WTC11 (cell line): ENCODE measurements at regions not wholly inside any gene's neighbourhood (a gene's known extent, or its start where the extent isn't known, plus 50 kb on each side); places are given as distances from the start of the nearest gene placed in this dataset.
"Not testable (repeated sequence)": the region's sequence is repeated elsewhere in the genome, so short reads cannot be mapped to it uniquely, and the experiment has no call there.

Experiments used
- ATAC-seq: fragments of 200-7000 bp; cut with Tn5 transposase; 2 replicates; pipeline ENCODE4 v1.10.0; 2021; ENCODE audit warnings: mild to moderate bottlenecking, moderate library complexity
- CTCF ChIA-PET: fragments of 300-600 bp; sonication (Branson Sonifier 250); formaldehyde crosslinking; loops from one replicate; lab custom pipeline; 2021; ENCODE audit warnings: antibody characterized with exemption; lab: Charles Lee
- POLR2A ChIA-PET: fragments of 350-600 bp; sonication (Branson Sonifier 250); formaldehyde crosslinking; loops from one replicate; lab custom pipeline; 2021; ENCODE audit warnings: antibody characterized with exemption; lab: Charles Lee
- DNase-seq: peaks from one replicate; pipeline ENCODE4 v3.0.0; 2021; ENCODE audit warnings: low spot score
- H3K27ac Mint-ChIP-seq: 2 replicates; pipeline ENCODE4 v1.8.0; 2021; ENCODE audit warnings: mixed read lengths
- H3K27me3 Mint-ChIP-seq: 2 replicates; pipeline ENCODE4 v1.8.0; 2021; ENCODE audit warnings: low read depth, mild to moderate bottlenecking, moderate library complexity, mixed read lengths
- H3K36me3 Mint-ChIP-seq: 2 replicates; pipeline ENCODE4 v1.8.0; 2021; ENCODE audit warnings: mixed read lengths
- H3K4me1 Mint-ChIP-seq: 2 replicates; pipeline ENCODE4 v1.8.0; 2022; ENCODE audit warnings: mixed read lengths
- H3K4me3 Mint-ChIP-seq: 2 replicates; pipeline ENCODE4 v1.8.0; 2021; ENCODE audit warnings: mild to moderate bottlenecking, moderate library complexity, mixed read lengths
- H3K9me3 Mint-ChIP-seq: 2 replicates; pipeline ENCODE4 v1.8.0; 2021; ENCODE audit warnings: mixed read lengths
- ATF2 ChIP-seq: sonication (generic); formaldehyde crosslinking; IDR thresholded peaks from 2 replicates; pipeline ENCODE4 v1.8.1; 2022; ENCODE audit warnings: low read depth, missing genetic modification reagents, borderline replicate concordance
- CBFB ChIP-seq: sonication (generic); formaldehyde crosslinking; IDR thresholded peaks from 2 replicates; pipeline ENCODE4 v1.8.1; 2022; ENCODE audit warnings: mild to moderate bottlenecking, low read depth, missing genetic modification reagents
- E2F4 ChIP-seq: sonication (generic); formaldehyde crosslinking; IDR thresholded peaks from 2 replicates; pipeline ENCODE4 v1.8.1; 2022; ENCODE audit warnings: low read depth, mild to moderate bottlenecking, moderate library complexity, missing genetic modification reagents, borderline replicate concordance
- ELF4 ChIP-seq: sonication (generic); formaldehyde crosslinking; IDR thresholded peaks from 2 replicates; pipeline ENCODE4 v1.8.1; 2022; ENCODE audit warnings: low read depth, mild to moderate bottlenecking, moderate library complexity, missing genetic modification reagents
- ESRRA ChIP-seq: sonication (generic); formaldehyde crosslinking; IDR thresholded peaks from 2 replicates; pipeline ENCODE4 v1.8.1; 2022; ENCODE audit warnings: mild to moderate bottlenecking, missing genetic modification reagents, borderline replicate concordance
- ETV6 ChIP-seq: sonication (generic); formaldehyde crosslinking; IDR thresholded peaks from 2 replicates; pipeline ENCODE4 v1.8.1; 2022; ENCODE audit warnings: mild to moderate bottlenecking, missing genetic modification reagents
- FOXK1 ChIP-seq: sonication (generic); formaldehyde crosslinking; IDR thresholded peaks from 2 replicates; pipeline ENCODE4 v1.8.0; 2022; ENCODE audit warnings: mild to moderate bottlenecking, moderate library complexity, missing genetic modification reagents
- FOXP1 ChIP-seq: sonication (generic); formaldehyde crosslinking; IDR thresholded peaks from 2 replicates; pipeline ENCODE4 v1.8.0; 2022; ENCODE audit warnings: missing genetic modification reagents, mild to moderate bottlenecking, moderate library complexity, borderline replicate concordance
- HMGXB4 ChIP-seq: sonication (generic); formaldehyde crosslinking; IDR thresholded peaks from 2 replicates; pipeline ENCODE4 v1.8.1; 2023; ENCODE audit warnings: mild to moderate bottlenecking, moderate library complexity, missing genetic modification reagents
- PRDM15 ChIP-seq: sonication (generic); formaldehyde crosslinking; IDR thresholded peaks from 2 replicates; pipeline ENCODE4 v1.8.0; 2022; ENCODE audit warnings: missing genetic modification reagents
- SMAD4 ChIP-seq: sonication (generic); formaldehyde crosslinking; IDR thresholded peaks from 2 replicates; pipeline ENCODE4 v1.8.0; 2022; ENCODE audit warnings: mild to moderate bottlenecking, missing genetic modification reagents
- ZNF423 ChIP-seq: fragments of 250-450 bp; sonication (Bioruptor Pico); IDR thresholded peaks from 2 replicates; pipeline ENCODE4 v2.1.2; 2022; ENCODE audit warnings: mild to moderate bottlenecking, moderate library complexity

GRCh38 chr6:121887724-121888123, 452.3 kb downstream of the GJA1 start (continued):
- TF ChIP-seq ATF2 (CRISPR knock-in tag) (no peak), FOXP1 (CRISPR knock-in tag) (no peak), ESRRA (CRISPR knock-in tag) (no peak), PRDM15 (CRISPR knock-in tag) (no peak), CBFB (CRISPR knock-in tag) (no peak), E2F4 (CRISPR knock-in tag) (no peak), ELF4 (CRISPR knock-in tag) (no peak), FOXK1 (CRISPR knock-in tag) (no peak), HMGXB4 (CRISPR knock-in tag) (no peak), ETV6 (CRISPR knock-in tag) (no peak)

- ATAC-seq, result peak; percentile 86
- H3K9me3 Mint-ChIP-seq, result peaks cover 5% of the 10 kb centered on the region; the same call in 1 of the 2 replicates
- no peak for TF ChIP-seq SMAD4
- TF ChIP-seq CBFB (CRISPR knock-in tag), result no peak
- TF ChIP-seq ZNF423 (CRISPR knock-in tag), result peak; percentile 53
- TF ChIP-seq, all 79 proteins: peak for 1
- DNase-seq, result no peak
- Mint-ChIP-seq H3K36me3 (peaks cover 5% of the 10 kb centered on the region; the same call in 1 of the 2 replicates), H3K4me1 (peaks cover 24% of the 10 kb centered on the region), H3K27me3 (no peaks in the 10 kb centered on the region), H3K4me3 (no peak overlapping the region), H3K27ac (peak overlapping the region; percentile 16; the same call in 1 of the 2 replicates)
- CTCF ChIA-PET, result interaction anchor here (1.0 kb wide), 1 partner anchor 41 kb away, joined by 3 read pairs; no protein-coding TSS in a partner anchor
- POLR2A ChIA-PET, result no interaction called here
Measured at GRCh38 chr6:121890307-121890910, 455.0 kb downstream of the GJA1 start.

- H3K27ac Mint-ChIP-seq, DNase-seq, H3K27me3 Mint-ChIP-seq, H3K9me3 Mint-ChIP-seq, H3K4me3 Mint-ChIP-seq, ATAC-seq, CTCF ChIA-PET, H3K36me3 Mint-ChIP-seq, POLR2A ChIA-PET: not testable (repeated sequence)
- peaks cover 27% of the 10 kb centered on the region for H3K4me1 Mint-ChIP-seq
Measured at GRCh38 chr6:121895731-121896130, 460.3 kb downstream of the GJA1 start.
